Glomerular visceral epithelial cell (primary cell): ENCODE measurements at regions not wholly inside any gene's neighbourhood (a gene's known extent, or its start where the extent isn't known, plus 50 kb on each side); places are given as distances from the start of the nearest gene placed in this dataset.
"Not testable (repeated sequence)": the region's sequence is repeated elsewhere in the genome, so short reads cannot be mapped to it uniquely, and the experiment has no call there.

Source experiments
- DNase-seq: peaks from one replicate; pipeline ENCODE4 v3.0.0-alpha.2; 2016; ENCODE audit errors: extremely low spot score

DNA sequence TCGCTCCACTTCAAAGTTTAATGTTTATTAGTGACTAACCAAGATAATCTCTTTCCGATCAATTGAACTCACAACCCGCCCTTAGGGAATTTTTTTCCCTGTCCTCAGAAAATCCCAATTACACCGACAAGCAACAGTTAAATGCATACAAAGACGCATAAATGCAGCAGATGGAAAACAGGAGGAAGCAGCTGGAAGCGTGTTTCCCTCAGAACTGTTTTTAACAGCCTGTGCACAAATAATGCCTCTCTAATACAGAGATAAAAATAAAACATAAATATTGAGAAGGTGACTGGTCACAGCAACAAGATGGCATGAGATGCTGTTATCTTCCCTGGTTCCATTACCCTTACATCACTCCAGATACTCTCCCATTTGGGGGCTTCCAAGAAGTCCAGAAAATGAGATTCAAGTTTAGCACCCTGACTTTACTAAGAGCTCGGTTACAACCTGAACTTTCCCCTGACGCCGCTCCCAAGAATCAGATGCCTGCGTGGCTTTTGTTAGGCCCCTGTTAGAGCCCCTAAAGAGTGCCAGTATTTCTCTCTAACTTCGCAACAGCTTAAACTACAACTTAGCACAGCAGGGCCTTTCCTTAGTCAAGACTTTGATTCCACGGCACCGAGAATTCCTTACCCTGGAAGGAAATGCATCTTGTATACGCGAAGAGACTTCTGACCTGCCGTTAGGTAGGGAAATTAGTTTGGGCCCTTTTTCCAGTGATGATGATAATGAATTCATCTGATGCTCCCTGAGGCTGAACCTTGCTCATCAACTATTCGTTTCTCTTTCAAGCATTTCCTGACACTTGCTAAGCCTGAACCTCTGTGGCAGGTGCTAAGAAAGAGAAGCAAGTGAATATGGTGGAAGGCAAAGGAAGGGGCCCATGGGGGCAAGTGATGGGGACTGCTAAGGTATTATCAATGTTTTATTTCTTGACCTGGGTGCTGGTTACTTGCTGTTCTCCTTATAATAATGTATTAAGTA is 137.7 kb upstream of the SMYD2 start:
- DNase-seq = no peak

DNA sequence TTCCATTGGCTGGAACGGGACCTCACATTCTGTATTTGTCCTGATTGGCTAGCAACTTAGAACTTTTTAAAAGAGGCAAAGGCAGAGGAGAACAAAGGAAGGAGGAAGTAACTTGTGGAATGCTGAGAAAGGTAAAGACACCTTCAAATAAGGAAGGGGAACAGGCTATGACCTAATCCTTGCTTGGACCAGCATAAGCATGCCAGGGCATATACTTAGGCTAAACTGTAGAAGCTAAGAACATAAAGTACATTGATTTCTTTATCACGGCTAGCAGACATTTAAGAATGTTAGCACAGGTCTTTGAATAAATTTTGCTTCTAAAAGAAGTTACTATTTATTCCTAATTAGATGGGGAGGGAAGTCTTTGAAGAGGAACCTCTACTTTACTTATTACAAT is 136.4 kb upstream of the SMYD2 start:
- DNase-seq = not testable (repeated sequence)

DNA sequence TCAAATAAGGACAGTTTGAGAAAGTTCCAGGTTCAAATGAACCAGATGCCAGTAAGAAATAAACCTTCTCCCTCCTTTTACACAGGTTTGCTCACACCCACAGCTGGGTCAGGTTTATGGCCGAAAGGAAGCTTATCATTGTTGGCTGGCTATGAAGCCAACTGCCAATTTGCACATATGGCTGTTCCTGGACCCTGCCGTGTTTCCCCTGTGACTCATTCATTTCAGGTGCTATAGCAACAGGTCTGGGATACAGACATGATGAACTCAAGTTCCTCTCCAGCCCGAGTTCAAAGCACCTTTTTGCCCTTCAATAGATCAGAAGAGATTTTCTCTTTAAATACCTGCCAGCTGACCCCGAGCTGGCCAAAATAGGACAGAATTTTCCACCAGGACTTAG is 134.4 kb upstream of the SMYD2 start:
- DNase-seq = peak; percentile 2

DNA sequence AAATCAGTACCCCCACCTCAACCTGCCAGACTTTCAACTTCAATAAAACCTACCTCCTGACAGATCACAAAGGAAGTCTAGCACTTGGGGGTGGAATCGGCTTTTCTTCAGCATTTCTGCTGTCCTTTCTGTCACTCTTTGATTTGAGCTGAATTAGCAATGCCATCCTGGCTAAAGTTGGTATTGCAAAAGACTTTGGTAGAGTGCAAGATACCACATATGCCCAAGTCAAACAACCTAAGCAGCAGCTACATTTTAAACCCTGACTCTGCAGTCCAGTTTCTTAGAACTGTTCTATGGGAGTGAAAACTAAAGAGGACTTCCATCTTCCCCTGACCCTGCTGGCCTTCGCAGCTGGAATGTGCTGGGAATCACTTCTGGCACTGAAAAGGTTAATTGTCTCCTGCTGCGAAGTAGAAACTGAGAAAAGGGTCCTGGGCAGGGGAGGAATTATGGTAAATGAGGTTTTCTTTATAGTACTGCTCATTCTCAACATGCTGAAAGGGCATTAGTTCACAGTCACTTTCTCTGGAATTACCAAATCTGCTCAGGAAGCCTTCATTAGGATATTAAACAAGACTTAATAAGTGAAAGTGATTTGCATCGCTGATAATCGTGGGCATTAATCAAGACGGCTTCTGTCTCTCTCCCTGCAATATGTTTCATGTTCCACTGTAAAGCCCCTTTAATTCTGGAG is 126.2 kb upstream of the SMYD2 start:
- DNase-seq = no peak

DNA sequence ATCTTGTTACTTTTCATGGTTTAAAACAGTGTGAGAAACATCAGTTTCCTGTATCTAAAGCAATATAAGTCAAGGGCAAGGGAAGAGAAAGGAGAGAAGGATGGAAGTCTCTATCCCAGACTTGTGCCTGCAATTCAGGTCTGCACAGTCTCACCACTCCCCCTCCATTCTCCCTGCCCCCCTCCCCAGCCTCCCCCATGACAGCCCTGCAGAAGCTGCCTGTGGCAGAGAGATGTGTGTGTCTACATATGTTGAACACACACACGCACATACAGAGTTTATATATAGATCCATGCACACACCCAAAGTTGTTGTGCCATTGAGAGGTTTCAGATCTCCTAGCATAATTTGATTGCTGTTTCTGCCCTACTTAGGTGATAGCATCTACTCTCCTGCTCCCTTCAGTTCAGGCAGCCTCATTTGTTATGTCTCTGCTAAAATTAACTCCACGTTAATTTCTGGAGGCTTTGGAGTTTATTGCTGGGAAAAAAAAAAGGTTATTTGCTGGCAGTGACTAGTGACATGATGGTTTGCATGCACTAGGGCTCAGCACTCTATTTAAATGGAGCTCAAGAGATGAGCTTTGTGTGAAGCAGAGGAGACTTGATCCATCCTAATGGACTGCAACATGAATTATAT is 124.9 kb upstream of the SMYD2 start:
- no peak for DNase-seq

DNA sequence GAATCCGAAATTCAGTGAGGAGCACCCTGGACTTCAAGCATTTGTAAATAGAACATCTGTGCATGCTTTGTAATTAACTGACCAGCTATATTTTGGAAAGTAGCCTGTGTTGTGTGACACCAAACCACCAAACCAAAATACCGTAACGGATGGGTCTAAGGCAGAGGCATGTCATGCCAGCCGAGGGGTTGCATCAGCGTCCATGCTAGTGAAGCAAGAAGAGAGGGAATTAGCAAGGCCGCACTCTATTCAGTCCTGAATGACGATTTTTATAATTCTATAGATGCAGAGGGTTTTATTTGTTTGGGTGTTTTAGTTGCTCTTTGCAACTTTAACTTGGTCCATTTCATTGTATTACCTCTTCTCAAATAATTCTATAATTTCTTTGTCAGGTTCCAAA is 116.8 kb upstream of the SMYD2 start:
- no peak for DNase-seq

DNA sequence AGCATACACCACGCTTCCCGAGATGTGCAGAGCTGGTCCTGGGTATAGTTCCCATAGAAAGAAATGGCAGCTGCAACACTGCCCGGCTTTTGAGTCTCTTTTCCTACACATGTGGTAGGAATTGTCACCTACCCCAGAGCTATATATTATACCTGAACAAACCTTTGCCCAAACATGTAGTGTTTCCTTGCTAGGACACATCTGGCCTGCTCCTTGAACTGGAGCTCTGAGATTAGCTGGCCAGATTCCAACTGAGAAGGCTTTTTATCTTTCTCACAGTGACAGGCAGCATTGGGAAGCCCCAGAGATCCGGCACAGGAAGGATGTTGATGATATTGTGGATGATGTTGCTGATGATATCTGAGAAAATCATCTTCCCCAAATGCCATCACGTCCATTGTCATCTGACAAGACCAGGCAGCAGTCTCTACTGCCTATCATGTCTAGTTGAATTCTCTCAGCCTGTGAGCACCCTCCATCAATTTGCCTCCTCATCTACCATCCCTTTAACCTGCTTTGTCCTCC is 115.0 kb upstream of the SMYD2 start:
- no peak for DNase-seq

DNA sequence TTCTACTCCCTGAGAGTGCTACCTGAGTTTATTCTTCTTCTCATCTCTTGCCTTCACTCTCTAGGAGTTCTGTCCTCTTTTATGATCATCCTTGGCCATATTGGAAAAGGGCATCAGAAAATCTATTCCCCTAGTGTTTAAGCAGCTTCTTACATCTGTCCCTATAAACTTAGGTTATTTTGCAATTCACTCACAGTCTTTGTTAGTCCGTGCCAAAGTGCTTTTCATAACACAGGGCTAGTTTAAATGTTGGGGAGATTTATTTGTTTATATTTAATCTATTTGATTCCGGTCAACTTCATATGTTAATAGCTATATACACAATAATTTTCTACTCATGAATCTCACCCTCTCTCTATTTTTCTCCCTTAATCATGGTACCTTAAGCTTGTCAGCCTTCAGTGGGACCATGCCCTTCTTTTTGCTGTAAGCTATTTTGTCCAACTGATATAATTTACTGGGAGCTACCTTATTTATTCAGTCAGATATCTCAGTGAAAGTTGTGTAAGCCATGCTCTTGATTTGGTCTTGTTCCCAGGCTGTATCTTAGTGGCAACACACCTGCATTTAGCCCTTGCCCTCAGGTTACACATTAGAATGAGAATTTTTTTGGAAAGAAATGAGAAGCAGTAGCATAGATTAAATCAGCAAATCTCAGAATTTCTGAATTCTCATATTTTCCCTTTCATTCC is 106.3 kb upstream of the SMYD2 start:
- no peak for DNase-seq

DNA sequence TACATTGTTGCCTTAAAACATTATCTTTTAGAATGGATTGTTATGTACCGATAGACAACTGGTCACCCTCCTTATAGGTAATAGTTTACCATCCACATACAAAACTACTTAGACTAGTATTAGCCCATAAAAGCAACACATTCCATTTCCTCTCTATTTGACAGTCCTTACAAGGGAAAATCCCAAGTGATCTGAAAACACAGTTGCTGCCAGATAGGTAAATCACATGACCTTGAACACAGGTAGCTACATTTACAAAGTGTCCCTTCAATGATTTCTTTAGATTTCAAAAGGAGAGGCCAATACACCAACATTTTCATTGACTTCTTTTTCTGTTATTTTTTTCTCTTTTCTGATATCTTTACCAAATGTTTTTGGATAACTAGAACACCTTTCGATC is 102.9 kb upstream of the SMYD2 start:
- DNase-seq = no peak

DNA sequence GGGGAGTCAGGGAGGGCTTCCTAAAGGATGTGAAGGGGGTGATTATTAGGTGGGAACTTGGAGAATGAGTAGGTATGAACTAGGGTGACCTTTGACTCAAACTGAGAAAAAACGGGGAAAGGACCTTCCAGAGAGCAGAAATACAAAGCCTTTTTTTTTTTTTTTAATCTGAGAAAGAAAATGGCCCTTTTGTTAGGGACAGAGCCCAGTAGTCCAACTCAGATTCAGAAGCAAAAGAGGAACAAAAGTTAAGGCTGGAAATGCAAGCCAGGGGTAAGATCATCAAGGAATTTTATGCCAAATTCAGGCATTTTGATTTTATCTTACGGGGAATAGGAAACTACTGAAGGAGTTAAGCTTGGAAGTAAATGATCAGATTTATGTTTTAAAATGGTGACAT is 96.0 kb upstream of the SMYD2 start:
- no peak for DNase-seq

DNA sequence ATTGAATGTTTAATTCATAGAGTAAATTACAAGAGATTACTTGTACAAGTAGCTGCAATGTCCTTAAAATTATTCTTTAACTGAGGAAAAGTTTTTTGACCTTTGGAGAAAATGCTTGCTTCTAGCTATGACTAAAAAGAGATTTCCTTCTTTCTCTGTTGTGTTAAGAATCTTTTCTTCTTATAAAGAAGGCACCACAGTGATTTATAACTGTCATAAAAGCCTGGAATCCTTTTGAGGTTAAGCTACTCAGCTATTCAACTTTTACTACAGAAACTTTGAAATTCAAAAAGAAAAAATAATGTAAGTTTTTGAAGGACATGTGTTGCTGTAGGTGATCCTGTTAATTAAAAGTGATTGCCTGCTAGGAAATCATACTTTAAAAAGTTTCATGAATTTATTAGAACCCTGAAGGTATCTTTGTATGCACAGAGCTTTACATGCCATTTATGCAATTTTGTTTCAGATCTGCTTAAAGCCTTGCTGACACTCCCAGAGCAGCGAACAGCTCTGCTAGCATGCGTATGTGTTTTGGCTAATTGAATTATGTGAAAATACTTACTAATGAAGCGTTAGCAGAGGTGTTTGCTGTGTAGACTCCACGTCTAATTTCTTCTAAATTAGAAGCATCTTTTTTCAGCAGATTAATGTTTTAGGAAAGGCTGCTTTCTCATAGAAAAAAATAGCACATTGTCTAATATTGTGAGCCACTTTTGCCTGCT is 94.7 kb upstream of the SMYD2 start:
- DNase-seq = no peak

DNA sequence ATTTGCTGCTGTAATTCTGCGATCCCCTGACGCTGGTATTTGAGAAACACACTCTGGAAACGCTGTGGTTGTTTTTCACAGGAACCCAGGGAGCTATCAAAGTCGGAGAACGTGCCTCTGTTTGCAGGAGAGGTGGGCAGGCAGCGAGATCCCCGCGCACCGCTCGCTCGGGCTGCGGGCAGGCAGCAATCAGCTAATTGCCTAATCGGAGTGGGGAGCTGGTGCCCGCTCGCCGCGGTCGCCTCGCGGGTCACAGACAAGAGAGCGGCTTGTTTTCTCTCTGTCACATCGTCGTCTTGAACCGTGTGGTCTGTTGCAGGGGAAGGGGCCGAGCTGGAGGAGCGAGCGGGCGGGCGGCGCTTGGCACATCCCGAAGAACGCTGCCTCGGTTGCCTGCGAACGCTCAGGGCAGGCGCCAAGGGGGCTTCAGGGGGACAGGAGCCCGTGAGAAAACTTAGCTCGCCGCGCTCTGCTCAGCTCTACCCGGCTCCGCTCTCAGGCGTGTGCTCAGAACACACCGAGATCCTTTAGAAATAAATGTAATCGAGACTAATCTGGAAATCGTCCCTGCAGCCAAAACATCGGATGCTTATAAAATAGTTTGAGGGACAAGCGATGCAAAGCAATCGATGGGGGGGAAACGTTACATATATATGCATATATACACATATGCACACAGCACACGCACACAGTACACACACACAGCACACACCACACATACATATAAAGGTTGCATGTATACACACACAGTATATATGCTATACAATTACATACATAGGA is 93.6 kb upstream of the SMYD2 start:
- no peak for DNase-seq

DNA sequence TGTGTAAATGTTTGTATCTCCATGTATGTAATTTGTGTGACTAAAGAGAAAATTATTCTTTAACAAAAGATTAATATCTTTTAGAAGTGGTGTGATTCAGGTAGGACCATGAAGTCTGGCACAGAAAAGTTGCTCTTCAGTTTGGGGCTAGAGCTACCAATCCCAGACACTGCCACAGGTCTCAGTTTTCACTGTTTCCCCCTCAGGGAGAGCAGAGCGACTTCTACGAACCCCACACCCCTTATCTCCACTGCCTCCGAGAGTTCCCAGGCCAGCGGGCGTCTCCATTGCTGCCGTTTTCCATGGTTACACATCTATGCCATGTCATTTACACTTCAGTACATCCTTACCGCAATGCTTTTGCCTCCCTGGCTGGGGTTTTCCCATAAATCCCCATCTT is 93.0 kb upstream of the SMYD2 start:
- DNase-seq = peak; percentile 45

DNA sequence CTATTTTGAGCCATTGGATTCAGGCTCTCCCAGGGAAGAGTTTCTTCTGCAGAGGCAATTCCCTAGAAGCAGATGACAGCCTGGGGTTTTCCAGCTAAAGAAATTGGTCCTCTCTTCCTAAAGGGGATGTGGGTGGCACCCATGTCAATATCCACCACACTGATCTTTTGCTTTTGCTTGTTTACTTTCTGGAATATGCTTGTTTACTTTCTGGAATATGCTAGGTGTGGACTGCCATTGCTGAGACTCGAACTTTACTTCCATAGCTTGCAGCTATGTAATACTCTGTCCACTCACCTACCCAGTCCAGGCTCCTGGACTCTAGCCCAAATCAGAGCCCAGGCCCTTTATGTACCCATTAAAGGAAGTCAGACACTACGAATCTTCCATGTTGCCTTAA is 92.1 kb upstream of the SMYD2 start:
- DNase-seq = no peak

DNA sequence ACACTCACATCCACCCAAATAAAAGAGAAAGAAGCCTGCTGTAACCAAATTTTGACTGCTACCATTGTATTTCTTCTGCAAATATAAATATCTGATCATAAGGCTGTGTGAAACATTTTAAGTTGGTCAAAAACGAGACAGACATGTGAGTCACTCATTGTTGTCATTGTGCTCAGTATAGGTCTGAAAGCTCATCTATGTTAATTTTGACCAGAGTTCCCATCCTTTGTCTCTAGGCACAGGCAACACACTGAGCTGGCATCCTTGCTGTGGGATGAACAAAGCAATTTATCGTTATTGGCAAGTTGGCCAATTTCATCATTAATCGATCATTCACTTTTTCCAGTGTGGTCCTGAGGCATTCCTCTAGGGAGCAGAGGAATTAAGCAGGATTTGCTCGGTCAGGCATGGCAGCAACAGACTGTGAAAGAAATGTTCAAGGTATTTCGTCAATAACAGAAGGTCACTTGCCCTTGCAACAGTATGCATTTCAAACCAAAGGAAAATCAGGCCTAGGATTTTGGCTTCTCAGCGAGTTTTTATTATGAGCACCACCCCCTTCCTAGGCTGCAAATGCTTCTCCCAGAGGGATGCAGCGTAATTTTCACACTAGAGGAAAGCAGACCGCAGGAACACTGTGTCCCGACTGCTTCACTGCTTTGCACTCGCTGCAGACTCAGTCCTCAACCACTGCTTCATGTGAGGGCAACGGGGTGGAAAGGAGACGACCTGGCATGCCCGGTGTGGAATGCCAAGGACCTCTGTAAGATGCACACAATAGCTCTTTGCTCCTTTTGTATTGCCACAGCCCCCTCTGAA is 87.9 kb upstream of the SMYD2 start:
- peak; percentile 30 for DNase-seq

DNA sequence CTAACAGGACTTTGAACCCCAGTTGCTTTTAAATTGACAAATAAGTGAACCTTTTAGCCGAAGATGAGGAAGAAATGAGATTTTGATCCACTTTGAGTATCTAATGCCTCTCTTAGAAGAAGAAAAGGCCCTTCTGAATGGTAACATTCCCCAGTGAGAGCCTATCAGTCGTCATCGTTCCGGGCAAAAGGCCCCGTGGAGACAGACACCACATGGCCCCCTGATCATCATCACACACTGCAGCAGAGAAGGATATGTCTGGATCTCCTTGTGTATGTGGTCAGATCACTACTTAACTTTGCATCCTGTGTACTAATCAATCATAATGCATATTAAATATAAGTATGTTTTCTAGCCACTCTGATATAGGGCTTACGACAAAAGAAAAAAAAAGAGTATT is 87.3 kb upstream of the SMYD2 start:
- no peak for DNase-seq

DNA sequence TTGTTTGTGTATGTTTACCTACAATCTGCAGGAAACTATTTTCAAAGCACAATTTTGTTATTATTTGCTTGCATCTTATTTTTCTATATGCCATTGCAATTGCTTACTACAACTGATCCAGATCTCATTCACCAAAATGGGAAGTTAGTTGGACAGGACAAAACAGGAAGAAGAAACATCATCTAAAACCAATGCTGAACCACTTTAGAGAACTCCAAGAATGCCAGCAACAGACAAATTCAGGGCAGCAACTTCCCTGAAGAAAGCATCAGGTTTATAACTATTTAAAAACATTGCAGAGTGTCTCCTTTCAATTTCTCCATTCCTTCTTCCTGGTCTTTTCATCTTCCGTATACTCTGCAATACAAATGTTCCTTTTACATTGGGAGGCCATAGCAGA is 82.4 kb upstream of the SMYD2 start:
- DNase-seq = no peak

DNA sequence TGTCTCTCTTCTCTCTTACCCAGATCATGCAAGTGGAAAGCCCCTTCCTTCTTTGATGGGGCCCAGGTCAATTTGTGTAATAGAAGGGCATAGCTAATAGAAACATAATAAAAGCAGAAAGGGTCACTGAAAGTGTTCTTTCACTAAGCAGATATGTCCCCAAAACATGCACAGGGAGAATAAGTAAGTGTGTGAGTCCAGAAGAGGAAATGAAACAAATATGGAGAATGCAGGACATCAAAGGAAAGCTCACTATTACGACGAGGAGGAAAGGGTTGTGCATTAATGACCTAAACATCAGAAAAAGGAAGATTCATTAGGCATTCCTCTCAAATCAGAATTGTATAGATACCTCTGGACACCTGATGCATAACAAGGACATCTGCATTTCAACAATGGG is 81.4 kb upstream of the SMYD2 start:
- no peak for DNase-seq

DNA sequence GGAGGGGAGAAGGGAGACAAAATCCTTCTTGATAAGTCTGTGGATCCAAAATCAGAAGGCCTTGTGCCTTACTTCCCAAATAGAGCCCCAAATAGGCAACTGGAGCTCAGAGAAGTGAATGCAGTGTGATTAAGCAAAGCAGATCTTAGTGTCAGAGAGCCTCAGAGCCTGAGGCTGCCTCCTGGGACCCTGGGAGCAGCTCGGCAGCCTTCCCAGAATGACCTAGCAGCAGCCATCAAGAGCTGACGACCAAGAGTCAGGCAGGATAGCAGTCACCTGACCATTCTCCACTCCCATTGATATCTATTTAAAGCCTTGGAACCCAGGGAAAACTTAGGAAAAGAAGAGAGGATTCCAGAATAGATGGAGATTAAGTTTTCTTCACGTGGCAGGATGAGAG is 78.0 kb upstream of the SMYD2 start:
- no peak for DNase-seq

DNA sequence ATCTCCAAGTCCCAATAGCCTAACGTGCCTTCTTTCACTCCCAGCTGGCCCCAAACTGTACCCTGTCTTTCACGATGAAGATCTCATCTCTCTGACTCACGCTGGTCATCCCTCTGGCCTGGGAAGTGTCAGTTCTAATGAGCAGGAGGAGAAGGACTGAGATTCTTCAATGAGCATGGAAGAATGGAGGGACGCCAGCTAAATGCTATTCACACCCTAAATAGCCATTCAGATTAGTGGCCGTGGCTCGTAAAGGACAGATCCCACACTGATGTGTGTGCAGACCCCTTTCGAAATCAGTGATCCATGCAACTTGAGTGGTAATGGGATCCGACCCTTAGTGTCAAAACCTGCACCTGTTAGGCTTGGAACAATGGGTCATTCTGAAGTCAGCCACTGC is 75.9 kb upstream of the SMYD2 start:
- no peak for DNase-seq
